Stimulated activated CD4-positive, alpha-beta T cell treated with anti-CD3 and anti-CD28 coated beads, Interleukin-4, amount 100 ng/mL, for 48 hours (primary cell): ENCODE measurements at regions not wholly inside any gene's neighbourhood (a gene's known extent, or its start where the extent isn't known, plus 50 kb on each side); places are given as distances from the start of the nearest gene placed in this dataset.
"Not testable (repeated sequence)": the region's sequence is repeated elsewhere in the genome, so short reads cannot be mapped to it uniquely, and the experiment has no call there.

ENCODE experiments used
- DNase-seq, 2 donors: peaks; one replicate each; pipeline ENCODE4 v3.0.0-alpha.2; 2020; ENCODE audit warnings: low read depth in 2 of 2

- no peak for DNase-seq
Observed at GRCh38 chr12:111248236-111249017, 120.5 kb downstream of the PHETA1 start.

GRCh38 chr12:111247083-111247783 is 121.7 kb downstream of the PHETA1 start:
- no peak for DNase-seq

- no peak for DNase-seq
Observed at GRCh38 chr12:111246477-111247011, 122.4 kb downstream of the PHETA1 start.

- DNase-seq: no peak
Observed at GRCh38 chr12:111245701-111246476, 123.0 kb downstream of the PHETA1 start.

GRCh38 chr12:111244673-111245072 is 124.2 kb downstream of the PHETA1 start:
- DNase-seq: no peak

GRCh38 chr12:111242817-111243216 is 126.1 kb downstream of the PHETA1 start:
- not testable (repeated sequence) for DNase-seq

- DNase-seq: no peak
Observed at GRCh38 chr12:111242184-111242583, 126.7 kb downstream of the PHETA1 start.

GRCh38 chr12:111240374-111240773 is 128.5 kb downstream of the PHETA1 start:
- no peak for DNase-seq

- DNase-seq: no peak
Observed at GRCh38 chr12:111239235-111239634, 129.7 kb downstream of the PHETA1 start.

GRCh38 chr12:111238075-111238734 is 130.7 kb downstream of the PHETA1 start:
- DNase-seq: no peak

- not testable (repeated sequence) for DNase-seq
Observed at GRCh38 chr12:111234491-111234890, 134.4 kb downstream of the PHETA1 start.

- DNase-seq: no peak
Observed at GRCh38 chr12:111233786-111234185, 135.1 kb downstream of the PHETA1 start.

- no peak for DNase-seq
Observed at GRCh38 chr12:111230649-111231048, 138.2 kb downstream of the PHETA1 start.

- DNase-seq: no peak
Observed at GRCh38 chr12:111228916-111229666, 139.8 kb downstream of the PHETA1 start.

GRCh38 chr12:111227476-111228420 is 141.1 kb downstream of the PHETA1 start:
- no peak for DNase-seq

GRCh38 chr12:111226680-111227079 is 142.2 kb downstream of the PHETA1 start:
- no peak for DNase-seq

- no peak for DNase-seq
Observed at GRCh38 chr12:111225307-111225706, 143.6 kb downstream of the PHETA1 start.

GRCh38 chr12:111224186-111225066 is 144.5 kb downstream of the PHETA1 start:
- no peak for DNase-seq

- no peak for DNase-seq
Observed at GRCh38 chr12:111222523-111222922, 146.4 kb downstream of the PHETA1 start.
